K562 (cell line): ENCODE measurements at regions not wholly inside any gene's neighbourhood (a gene's known extent, or its start where the extent isn't known, plus 50 kb on each side); places are given as distances from the start of the nearest gene placed in this dataset.

Experiments
- ATAC-seq: fragments of 200-7000 bp; cut with Tn5 transposase; 3 replicates; pipeline ENCODE4 v1.9.1; 2020; ENCODE audit warnings: moderate library complexity
- BruUV-seq: library from RNA; stranded (reverse); fragments of 400-500 nt; replicated peaks from 2 replicates; lab custom pipeline; 2021; lab: Mats Ljungman, UMichigan
- CTCF ChIA-PET: fragments of 300-600 bp; formaldehyde crosslinking; extraction: SDS; loops from one replicate; lab custom pipeline; 2021; ENCODE audit warnings: low intra/inter-chr PET ratio; lab: Yijun Ruan, JAX
- POLR2A ChIA-PET: fragments of 300-600, 350-650 bp; sonication (Branson Sonifier 250); formaldehyde crosslinking; extraction: SDS; loops from one replicate; lab custom pipeline; 2021; ENCODE audit warnings: antibody characterized with exemption, inconsistent platforms; lab: Yijun Ruan, JAX
- DNase-seq, 4 experiments: peaks; one replicate each; pipeline versions ENCODE4 v3.0.0 to v3.0.0-alpha.2; 2011 to 2018; ENCODE audit warnings: low spot score in 3 of 4, mixed read lengths in 3 of 4; ENCODE audit errors: extremely low read depth in 1 of 4
- FAIRE-seq: peaks from 2 replicates; lab custom pipeline; 2011; peaks lifted over from hg19 to GRCh38; lab: Jason Lieb, UNC
- H2AFZ ChIP-seq: 2 replicates; pipeline ENCODE4 v1.6.0; 2011; ENCODE audit warnings: low read depth, low read length, control low read depth, inconsistent platforms
- H3K27ac ChIP-seq: fragments of 200-600 bp; 3 replicates; pipeline ENCODE4 v1.8.0; 2011; ENCODE audit warnings: low read depth, mild to moderate bottlenecking, control low read depth, inconsistent platforms, low read length, moderate library complexity, mixed read lengths; ENCODE audit errors: extremely low read depth
- H3K27me3 ChIP-seq, 2 experiments: fragments of 300-600 bp in 1 of 2; 2 replicates in 1 of 2; 3 replicates in 1 of 2; pipeline versions ENCODE4 v1.6.0 to v1.8.0; 2011; ENCODE audit warnings: inconsistent platforms in 2 of 2, low read length in 2 of 2, mild to moderate bottlenecking in 1 of 2, mixed read lengths in 1 of 2, moderate library complexity in 1 of 2; ENCODE audit not compliant: control insufficient read depth in 2 of 2, insufficient read depth in 2 of 2
- H3K36me3 ChIP-seq: fragments of 300-600 bp; 3 replicates; pipeline ENCODE4 v1.8.0; 2011; ENCODE audit warnings: mild to moderate bottlenecking, low read length, inconsistent platforms; ENCODE audit not compliant: control insufficient read depth, insufficient read depth
- H3K4me1 ChIP-seq, 2 experiments: fragments of 200-600 bp in 1 of 2; replicated peaks in 1 of 2; 2 replicates in 1 of 2; 3 replicates in 1 of 2; pipeline versions ENCODE4 v1.5.1 to v1.8.0; 2011; ENCODE audit warnings: inconsistent platforms in 2 of 2, low read length in 2 of 2, mild to moderate bottlenecking in 1 of 2, mixed read lengths in 1 of 2, moderate library complexity in 1 of 2; ENCODE audit not compliant: control insufficient read depth in 2 of 2, insufficient read depth in 2 of 2
- H3K4me2 ChIP-seq: 2 replicates; pipeline ENCODE4 v1.6.1; 2011; ENCODE audit warnings: low read length, control low read depth, inconsistent platforms, mixed read lengths; ENCODE audit not compliant: insufficient read depth
- H3K4me3 ChIP-seq: fragments of 200-600 bp; sonication (generic), shearing (Covaris generic); 2 replicates; pipeline ENCODE4 v1.5.1; 2016; ENCODE audit warnings: control low read depth, inconsistent platforms
- H3K79me2 ChIP-seq: fragments of 200-600 bp; 3 replicates; pipeline ENCODE4 v1.8.0; 2011; ENCODE audit warnings: low read length, inconsistent platforms; ENCODE audit not compliant: control insufficient read depth, insufficient read depth
- H3K9ac ChIP-seq, 2 experiments: 2 replicates each; pipeline versions ENCODE4 v1.6.0 to v1.6.1; 2011; ENCODE audit warnings: low read depth in 2 of 2, low read length in 2 of 2, control low read depth in 1 of 2, inconsistent platforms in 1 of 2, mild to moderate bottlenecking in 1 of 2, mixed read lengths in 1 of 2; ENCODE audit not compliant: insufficient read depth in 1 of 2
- H3K9me1 ChIP-seq: one replicate; pipeline ENCODE4 v1.6.0; 2011; ENCODE audit warnings: inconsistent platforms, mild to moderate bottlenecking, low read length, moderate library complexity; ENCODE audit not compliant: control insufficient read depth, insufficient read depth
- H3K9me3 ChIP-seq: replicated peaks from 2 replicates; pipeline ENCODE4 v1.5.1; 2011; ENCODE audit warnings: low read depth, low read length, inconsistent platforms; ENCODE audit not compliant: control insufficient read depth, insufficient read depth
- H4K20me1 ChIP-seq: replicated peaks from 2 replicates; pipeline ENCODE4 v1.6.1; 2011; ENCODE audit warnings: low read length, inconsistent platforms, mixed read lengths; ENCODE audit not compliant: control insufficient read depth, insufficient read depth
- CREB1 ChIP-seq, 2 experiments: sonication (generic) in 1 of 2; formaldehyde crosslinking in 1 of 2; IDR thresholded peaks; 2 replicates each; pipeline versions ENCODE4 v1.6.1 to v1.8.0; 2012 to 2022; ENCODE audit warnings: inconsistent platforms in 1 of 2, mild to moderate bottlenecking in 1 of 2, missing genetic modification reagents in 1 of 2, moderate library complexity in 1 of 2
- MCM3 ChIP-seq: fragments of 450-650 bp; IDR thresholded peaks from 2 replicates; pipeline ENCODE4 v1.6.1; 2016
- PYGO2 ChIP-seq: fragments of 450-650 bp; IDR thresholded peaks from 2 replicates; pipeline ENCODE4 v1.6.1; 2016; ENCODE audit warnings: mild to moderate bottlenecking, missing genetic modification characterization, moderate library complexity, missing compliant biosample characterization
- VEZF1 ChIP-seq: fragments of 200-800 bp; sonication (Bioruptor generic); IDR thresholded peaks from 2 replicates; pipeline ENCODE4 v1.6.1; 2017; ENCODE audit warnings: missing genetic modification characterization, missing compliant biosample characterization
- ZNF212 ChIP-seq: fragments of 450-650 bp; formaldehyde crosslinking; IDR thresholded peaks from 2 replicates; pipeline ENCODE4 v1.4.0; 2020; ENCODE audit warnings: mild to moderate bottlenecking
- WGBS: fragments of 100-300 bp; shearing (Covaris generic); methylation state at CpG from one replicate; pipeline ENCODE4 v1.1.6; 2016; ENCODE audit warnings: low coverage, mixed read lengths; ENCODE audit not compliant: insufficient coverage; ENCODE audit errors: missing lambda C conversion rate; 5-methylcytosine and 5-hydroxymethylcytosine counted together
- in situ Hi-C: fragments of 300-500 bp; cut with MboI; formaldehyde crosslinking; loops from 4 replicates; pipeline ENCODE4 v1.15.0; 2018; ENCODE audit warnings: inconsistent platforms, mixed read lengths
- intact Hi-C: fragments of 100-400 bp; cut with micrococcal nuclease; formaldehyde crosslinking; loops from 2 replicates; pipeline ENCODE4 v1.14.2; 2022

- Histone ChIP-seq H3K79me2 (no peaks in the 10 kb centered on the region), H3K27me3 (no peaks in the 10 kb centered on the region; a peak in 3 of 5 replicates), H3K36me3 (no peaks in the 10 kb centered on the region), H3K4me3 (no peak overlapping the region), H3K4me1 (no peaks in the 10 kb centered on the region), H3K9me1 (no peaks in the 10 kb centered on the region), H4K20me1 (no peaks in the 10 kb centered on the region), H3K9me3 (no peaks in the 10 kb centered on the region), H2AFZ (no peak overlapping the region), H3K4me2 (no peak overlapping the region), H3K9ac (no peak overlapping the region), H3K27ac (no peak overlapping the region)
- ATAC-seq (no peak), DNase-seq (no peak), FAIRE-seq (no peak)
- in situ Hi-C loops, result no loop called here
- POLR2A ChIA-PET, result no interaction called here
- no peak for TF ChIP-seq VEZF1
- TF ChIP-seq MCM3, result no peak
- no peak for TF ChIP-seq ZNF212 (CRISPR knock-in tag)
- intact Hi-C loops, result no loop called here
- WGBS, result 0% methylated on average over 4 of the region's 4 CpGs
- no TSS peak for BruUV-seq
- CTCF ChIA-PET, result no interaction called here
Measured at GRCh38 chr1:228920831-228921230, 185.6 kb downstream of the RHOU start.

- Histone ChIP-seq H3K27me3 (no peaks in the 10 kb centered on the region; a peak in 3 of 5 replicates), H3K4me3 (no peak overlapping the region), H3K9me3 (no peaks in the 10 kb centered on the region), H3K79me2 (no peaks in the 10 kb centered on the region)
- POLR2A ChIA-PET, result interaction anchor here (0.7 to 1.5 kb wide), 2 partner anchors 15 to 1122 kb away, joined by 3 to 5 read pairs; no protein-coding TSS in a partner anchor
- TF ChIP-seq CREB1 (IDR thresholded peaks at IDR 0.05) (no peak), CREB1 (CRISPR knock-in tag; IDR thresholded peaks at IDR 0.05) (no peak), PYGO2 (no peak)
- TF ChIP-seq, all 486 proteins: peak for 0
- Histone ChIP-seq H3K4me2 (no peak overlapping the region), H3K36me3 (no peaks in the 10 kb centered on the region), H4K20me1 (no peaks in the 10 kb centered on the region), H3K27ac (no peak overlapping the region), H2AFZ (no peak overlapping the region), H3K9ac (no peak overlapping the region), H3K4me1 (no peaks in the 10 kb centered on the region), H3K9me1 (no peaks in the 10 kb centered on the region)
- ATAC-seq, result no peak
- intact Hi-C loops (no loop called here), in situ Hi-C loops (no loop called here)
- 0% methylated on average over 7 of the region's 7 CpGs for WGBS
- CTCF ChIA-PET, result no interaction called here
- no peak for DNase-seq
- BruUV-seq, result no TSS peak
- no peak for FAIRE-seq
Measured at GRCh38 chr1:228921481-228921880, 186.2 kb downstream of the RHOU start.
